Fibroblast of the conjunctiva (primary cell): ENCODE measurements at regions not wholly inside any gene's neighbourhood (a gene's known extent, or its start where the extent isn't known, plus 50 kb on each side); places are given as distances from the start of the nearest gene placed in this dataset.
"Not testable (repeated sequence)": the region's sequence is repeated elsewhere in the genome, so short reads cannot be mapped to it uniquely, and the experiment has no call there.

Experiments
- DNase-seq: peaks from one replicate; pipeline ENCODE4 v3.0.0-alpha.2; 2010; ENCODE audit warnings: low read depth

GRCh38 chr4:160362478-160362877 lies 1259.6 kb downstream of the RAPGEF2 start:
- no peak for DNase-seq

DNA sequence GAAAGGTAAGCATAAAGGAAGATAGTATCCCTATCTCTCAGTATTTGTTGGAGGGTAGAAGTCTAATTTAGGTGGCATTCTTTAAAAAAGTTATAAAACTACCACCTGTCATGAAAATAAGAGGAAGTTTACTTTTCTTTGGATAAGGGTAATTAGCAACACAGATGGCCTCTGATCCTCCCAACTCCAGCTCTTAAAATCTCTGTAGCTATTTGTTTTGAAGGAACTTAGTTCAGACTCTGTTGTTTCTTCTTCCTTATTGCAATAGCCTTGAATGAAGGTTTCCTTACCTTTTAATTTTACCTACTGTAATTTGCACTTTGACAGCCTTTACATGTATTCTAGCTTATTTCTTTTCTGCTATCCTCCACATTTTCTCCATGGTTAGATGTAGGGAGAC lies 1261.3 kb downstream of the RAPGEF2 start:
- no peak for DNase-seq

GRCh38 chr4:160364665-160365064 lies 1261.8 kb downstream of the RAPGEF2 start:
- not testable (repeated sequence) for DNase-seq

DNA sequence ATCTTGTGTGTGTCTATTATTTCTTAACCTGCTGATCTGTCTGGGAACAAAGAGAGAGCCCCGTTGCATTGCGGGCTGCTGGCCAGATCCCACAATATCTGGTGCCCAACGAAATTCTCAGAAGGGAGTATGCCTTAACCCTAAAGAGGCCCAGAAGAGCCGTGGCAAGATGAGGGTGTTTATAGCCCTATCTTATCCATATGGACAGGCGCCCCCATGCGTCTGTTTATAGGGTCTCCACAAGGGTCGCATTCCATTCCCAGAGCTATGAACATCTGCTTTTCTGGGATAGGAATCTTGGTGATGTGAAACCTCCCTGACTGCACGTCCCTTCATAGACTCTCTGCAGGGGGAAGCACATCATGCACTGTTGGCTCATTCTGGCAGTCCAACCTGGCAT lies 1262.5 kb downstream of the RAPGEF2 start:
- not testable (repeated sequence) for DNase-seq

DNA sequence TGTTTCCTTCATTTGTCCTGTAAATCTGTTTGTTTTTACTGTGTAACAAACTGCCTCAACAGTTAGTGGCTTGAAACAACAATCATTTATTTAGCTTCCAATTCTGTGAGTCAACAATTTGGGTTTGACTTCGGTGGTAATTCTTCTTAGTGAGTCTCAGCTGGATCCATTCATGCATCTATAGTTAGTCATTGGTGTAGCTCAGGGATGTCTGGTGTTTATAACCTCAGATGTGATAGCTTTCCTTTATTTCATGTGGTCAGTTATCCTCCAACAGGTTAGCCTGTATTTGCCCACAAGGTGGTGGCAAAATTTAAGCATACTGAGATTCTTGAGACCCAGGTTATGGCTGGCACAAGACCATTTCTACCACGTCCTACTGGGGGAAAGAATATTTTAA lies 1267.2 kb downstream of the RAPGEF2 start:
- no peak for DNase-seq

- no peak for DNase-seq
These were observed 1268.6 kb downstream of the RAPGEF2 start for GRCh38 chr4:160371446-160371845.

- DNase-seq: no peak
These were observed 1269.5 kb downstream of the RAPGEF2 start for GRCh38 chr4:160372390-160372789.

DNA sequence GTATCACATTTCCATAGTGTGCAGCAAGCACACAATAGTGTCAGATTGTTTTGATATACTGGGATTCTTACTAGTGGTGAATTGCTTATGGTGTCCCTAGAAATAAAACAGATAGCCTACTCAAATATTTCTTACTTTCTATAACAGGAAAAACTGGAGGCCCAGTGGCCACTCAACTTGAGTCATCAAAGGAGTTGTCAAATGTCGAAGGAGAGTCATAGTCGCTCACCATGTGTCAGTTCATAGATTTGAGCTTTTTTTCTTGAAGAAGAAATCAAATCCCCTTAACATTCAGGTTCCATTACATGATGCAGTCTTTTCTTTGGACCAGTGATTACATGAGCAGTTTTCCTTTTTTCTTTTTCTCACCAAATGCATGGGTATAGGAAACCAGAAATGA lies 1271.0 kb downstream of the RAPGEF2 start:
- no peak for DNase-seq

DNA sequence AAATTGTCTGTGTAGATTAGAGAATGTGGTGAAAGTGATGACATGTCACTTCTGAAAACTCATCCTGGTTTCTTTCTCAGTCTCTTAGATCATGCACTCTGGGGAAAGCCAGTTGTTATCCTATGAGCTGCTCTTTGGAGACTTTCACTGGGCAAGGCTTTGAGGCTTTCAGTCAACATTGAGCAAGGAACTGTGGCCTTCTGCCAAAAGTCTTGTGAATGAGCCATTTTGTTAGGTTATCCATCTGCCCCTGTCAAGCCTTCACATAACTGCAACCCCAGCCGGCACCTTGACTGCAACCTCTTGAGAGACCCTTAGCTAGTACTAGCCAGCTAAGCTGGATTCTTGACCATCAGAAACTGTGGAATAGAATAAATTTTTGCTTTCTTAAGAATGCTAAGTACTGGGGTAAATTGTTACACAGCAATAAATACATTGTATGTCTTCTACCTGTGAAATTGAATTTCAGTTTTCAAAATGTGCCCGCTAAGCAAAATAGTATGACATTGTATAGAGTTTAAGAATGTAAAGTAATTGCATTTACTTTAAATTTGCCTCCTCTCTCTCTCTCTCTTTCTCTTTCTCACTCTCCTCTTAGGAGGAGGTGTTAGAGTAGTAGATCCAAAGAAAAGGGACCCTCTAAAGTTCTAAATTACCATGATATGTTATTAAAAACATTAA lies 1273.0 kb downstream of the RAPGEF2 start:
- no peak for DNase-seq

DNA sequence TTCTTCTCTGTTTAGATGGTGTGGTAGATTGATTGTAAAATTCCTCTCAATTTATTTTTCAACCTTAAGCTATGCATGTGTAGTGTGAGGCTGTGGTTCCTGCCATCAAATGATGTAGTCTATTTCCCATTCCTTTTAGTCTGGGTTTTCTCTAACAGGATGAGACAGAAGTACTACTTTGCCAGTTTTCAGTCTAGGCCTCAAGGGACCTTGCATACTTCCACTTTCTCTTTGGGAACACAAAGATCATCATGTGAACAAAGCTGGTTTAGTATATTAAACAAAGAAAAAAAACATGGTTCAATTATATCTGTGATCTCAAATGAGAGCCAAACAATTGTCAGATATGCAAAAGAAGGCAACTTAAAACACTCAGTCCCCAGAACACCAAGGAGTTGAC lies 1284.0 kb downstream of the RAPGEF2 start:
- DNase-seq: no peak

DNA sequence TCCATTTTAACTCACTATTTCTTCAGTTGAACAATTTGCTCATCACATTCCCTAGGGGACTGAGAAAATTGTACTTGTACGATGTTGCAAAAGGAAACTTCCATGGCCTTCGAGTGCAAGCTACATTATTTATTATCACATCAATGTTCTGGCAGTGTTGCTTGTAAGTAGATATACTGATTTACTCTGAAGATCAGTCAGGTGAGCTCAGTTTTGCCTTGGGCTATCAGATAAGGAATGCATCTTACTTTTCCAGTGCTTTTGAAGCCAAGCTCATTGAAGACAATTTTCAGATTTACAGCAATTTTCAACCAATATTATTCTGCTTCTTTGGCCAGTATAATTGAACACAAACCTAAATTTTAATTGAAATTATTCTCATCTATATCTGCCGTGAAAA lies 1296.9 kb downstream of the RAPGEF2 start:
- DNase-seq: no peak

DNA sequence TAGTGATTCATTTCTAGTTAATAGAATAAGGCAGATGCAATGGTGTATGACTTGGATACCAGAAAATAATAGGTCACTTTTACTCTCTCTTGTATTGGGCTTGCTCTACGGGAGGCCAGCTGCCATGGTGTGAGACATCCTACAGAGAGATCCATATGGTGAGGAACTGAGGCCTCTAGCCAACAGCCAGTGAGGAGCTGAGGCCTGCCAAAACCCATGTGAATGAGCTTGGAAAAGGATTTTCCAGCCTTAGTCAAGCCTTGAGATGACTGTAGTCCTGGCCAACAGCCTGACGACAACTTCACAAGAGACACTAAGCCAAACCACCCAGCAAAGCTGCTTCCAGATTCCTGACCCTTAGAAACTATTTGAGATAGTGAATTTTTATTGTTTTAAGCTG lies 1300.2 kb downstream of the RAPGEF2 start:
- no peak for DNase-seq

DNA sequence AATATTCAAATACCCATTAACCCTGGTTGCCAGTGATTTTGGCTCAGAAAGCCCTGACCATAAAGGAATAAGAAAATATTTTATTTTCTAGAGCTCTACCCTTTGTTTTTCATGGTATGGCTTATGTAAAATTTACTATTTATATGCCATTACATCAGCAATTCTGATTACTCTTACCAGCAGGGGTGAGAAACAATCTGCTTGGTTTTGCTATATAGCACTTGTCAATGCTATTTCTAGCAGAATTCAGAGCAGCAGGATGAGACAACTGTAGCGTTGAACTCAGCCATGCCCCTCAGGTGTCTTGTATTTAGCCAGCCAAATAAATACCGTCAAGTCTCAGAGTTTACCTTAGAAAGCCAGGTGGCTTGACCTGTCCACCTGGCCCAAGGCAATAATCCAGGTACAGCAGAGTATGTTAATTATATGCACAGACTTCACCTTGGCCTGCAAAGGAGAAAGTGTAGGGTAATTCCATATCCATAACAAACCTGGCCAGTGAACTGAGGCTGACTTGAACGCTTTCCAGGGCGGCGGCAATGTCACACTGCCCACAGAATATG lies 1303.5 kb downstream of the RAPGEF2 start:
- no peak for DNase-seq

GRCh38 chr4:160414496-160414895 lies 1311.6 kb downstream of the RAPGEF2 start:
- no peak for DNase-seq

DNA sequence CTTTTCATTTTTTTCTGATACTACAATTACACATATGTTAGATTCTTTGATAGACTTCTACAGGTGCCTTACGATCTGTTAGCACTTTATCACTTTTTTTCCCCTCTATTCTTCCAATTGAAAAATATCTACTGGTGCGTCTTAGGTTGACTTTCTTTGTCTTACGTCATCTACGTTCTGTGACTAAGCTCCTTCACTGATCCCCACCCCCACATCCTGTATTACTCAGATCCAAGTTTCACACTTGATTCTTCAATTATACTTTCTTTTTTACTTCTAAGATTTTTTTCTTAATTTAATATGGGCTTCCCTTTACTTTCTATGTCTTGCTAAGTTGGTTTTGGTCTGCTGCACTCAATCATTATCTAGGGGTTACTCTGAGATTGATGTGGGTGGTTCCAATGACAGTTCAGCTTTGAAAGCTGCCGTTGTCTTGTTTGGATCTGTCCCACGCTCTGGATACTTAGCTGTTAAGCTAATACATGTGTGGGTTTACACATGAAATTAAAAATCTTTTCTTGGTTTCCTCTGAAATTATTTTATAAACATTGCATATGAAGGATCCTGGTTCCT lies 1321.1 kb downstream of the RAPGEF2 start:
- DNase-seq: peak; percentile 3

DNA sequence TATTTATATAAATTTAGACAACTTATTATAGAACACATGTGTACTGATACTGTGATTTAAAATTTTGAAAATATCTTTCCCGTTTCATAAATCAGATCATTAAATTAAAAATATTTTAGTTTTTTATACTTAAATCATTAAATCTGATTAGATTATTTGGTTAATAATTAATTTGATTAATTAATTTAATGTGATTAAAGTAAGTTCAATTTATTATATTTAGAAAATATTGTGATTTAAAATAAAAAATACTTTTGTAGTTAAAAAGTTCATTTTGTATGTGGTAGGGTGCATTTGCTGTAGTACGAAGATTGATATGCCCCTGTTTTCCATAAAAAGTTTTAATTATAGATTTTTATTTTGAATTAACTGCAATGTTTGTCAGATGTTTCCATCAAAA lies 1323.4 kb downstream of the RAPGEF2 start:
- DNase-seq: no peak

GRCh38 chr4:160450876-160451275 lies 1348.0 kb downstream of the RAPGEF2 start:
- no peak for DNase-seq

GRCh38 chr4:160481696-160482690 lies 1379.1 kb downstream of the RAPGEF2 start:
- not testable (repeated sequence) for DNase-seq

DNA sequence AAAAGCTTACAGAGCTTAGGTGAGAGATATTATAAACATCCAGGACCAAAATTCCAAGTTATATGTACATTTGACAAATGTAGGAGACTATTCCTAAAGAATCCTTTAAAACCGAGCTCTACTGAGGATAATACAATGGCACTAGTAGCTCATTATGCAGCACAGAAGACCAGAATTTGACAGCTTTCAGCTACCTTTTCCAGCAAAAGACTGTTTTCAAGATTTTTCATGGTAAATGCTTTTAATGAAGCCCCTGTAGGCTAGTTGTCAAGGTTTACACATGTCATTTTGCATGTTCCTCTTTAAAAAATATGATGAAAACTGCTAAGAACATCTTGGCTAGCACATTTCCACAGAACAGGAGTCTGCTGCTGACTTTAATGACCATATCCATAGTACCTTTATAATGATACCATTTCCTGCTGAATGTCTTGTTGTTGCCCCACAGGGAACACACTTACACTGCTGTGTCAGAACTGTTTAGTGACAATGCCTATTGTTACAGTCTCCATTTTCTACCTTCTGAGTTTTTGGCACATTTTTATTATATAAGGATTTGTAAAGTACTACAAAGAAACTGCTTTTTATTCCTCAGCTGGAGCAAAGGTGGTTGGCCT lies 1382.3 kb downstream of the RAPGEF2 start:
- DNase-seq: no peak

- no peak for DNase-seq
These were observed 1389.3 kb downstream of the RAPGEF2 start for GRCh38 chr4:160492181-160492580.

DNA sequence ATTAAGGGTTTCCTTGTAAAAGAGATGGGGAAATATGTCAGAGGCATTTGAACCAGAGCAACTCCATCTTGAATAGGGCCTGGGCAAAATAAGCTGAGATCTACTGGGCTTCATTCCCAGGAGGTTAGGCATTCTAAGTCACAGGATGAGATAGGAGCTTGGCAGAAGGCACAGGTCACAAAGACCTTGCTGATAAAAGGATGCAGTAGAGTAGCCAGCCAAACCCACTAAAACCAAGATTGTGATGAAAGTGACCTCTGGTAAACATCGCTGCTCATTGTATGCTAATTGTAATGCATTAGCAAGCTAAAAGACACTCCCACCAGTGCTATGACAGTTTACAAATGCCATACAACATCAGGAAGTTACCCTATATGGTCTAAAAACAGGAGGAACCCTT lies 1390.3 kb downstream of the RAPGEF2 start:
- no peak for DNase-seq

DNA sequence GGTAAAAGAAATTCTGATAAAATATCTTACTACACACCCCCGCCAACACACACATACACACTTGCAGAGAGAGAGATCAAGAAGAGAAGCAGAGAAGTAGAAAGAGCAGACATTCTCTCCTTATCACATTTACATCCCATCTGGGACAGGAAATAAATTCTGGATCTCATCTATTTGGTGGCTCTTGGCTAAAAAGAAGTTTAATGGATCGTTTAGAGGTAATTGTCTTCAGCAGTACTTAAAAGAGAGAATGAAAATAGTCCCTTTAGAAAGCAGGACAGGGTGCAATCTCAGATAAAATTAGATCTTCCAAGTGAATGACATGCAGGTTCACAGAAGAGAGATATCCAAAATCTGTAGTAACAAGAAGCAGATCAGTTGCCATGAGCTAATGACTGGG lies 1392.5 kb downstream of the RAPGEF2 start:
- no peak for DNase-seq
